GM23248 (cell line): ENCODE measurements at regions not wholly inside any gene's neighbourhood (a gene's known extent, or its start where the extent isn't known, plus 50 kb on each side); places are given as distances from the start of the nearest gene placed in this dataset.

ENCODE experiments used
- DNase-seq: peaks from one replicate; pipeline ENCODE4 v3.0.0-alpha.2; 2015
- H2AFZ ChIP-seq: fragments of 200-600 bp; sonication (generic); 2 replicates; pipeline ENCODE4 v1.6.1; 2016; ENCODE audit warnings: antibody characterized with exemption
- H3F3A ChIP-seq: fragments of 200-600 bp; sonication (generic); 2 replicates; pipeline ENCODE4 v1.6.1; 2016; ENCODE audit warnings: mild to moderate bottlenecking, antibody characterized with exemption, mixed run types; ENCODE audit not compliant: insufficient read depth
- H3K27ac ChIP-seq: fragments of 200-600 bp; sonication (generic); 2 replicates; pipeline ENCODE4 v1.5.1; 2016; ENCODE audit warnings: mild to moderate bottlenecking
- H3K27me3 ChIP-seq: fragments of 200-600 bp; sonication (generic); replicated peaks from 2 replicates; pipeline ENCODE4 v1.6.1; 2016; ENCODE audit warnings: mild to moderate bottlenecking; ENCODE audit not compliant: insufficient read depth
- H3K36me3 ChIP-seq: fragments of 200-600 bp; sonication (generic); 2 replicates; pipeline ENCODE4 v1.6.1; 2016; ENCODE audit warnings: low read depth, mild to moderate bottlenecking
- H3K4me1 ChIP-seq: fragments of 200-600 bp; sonication (generic); 2 replicates; pipeline ENCODE4 v1.6.1; 2016; ENCODE audit warnings: mild to moderate bottlenecking; ENCODE audit not compliant: insufficient read depth
- H3K4me2 ChIP-seq: fragments of 200-600 bp; sonication (generic); one replicate; pipeline ENCODE4 v1.6.1; 2016; ENCODE audit warnings: mild to moderate bottlenecking; ENCODE audit not compliant: unreplicated experiment
- H3K4me3 ChIP-seq: fragments of 200-600 bp; sonication (generic); 2 replicates; pipeline ENCODE4 v1.5.1; 2016; ENCODE audit warnings: mild to moderate bottlenecking
- H3K79me2 ChIP-seq: fragments of 200-600 bp; sonication (generic); 2 replicates; pipeline ENCODE4 v1.6.1; 2016; ENCODE audit warnings: mild to moderate bottlenecking; ENCODE audit not compliant: insufficient read depth
- H3K9ac ChIP-seq: fragments of 200-600 bp; sonication (generic); 2 replicates; pipeline ENCODE4 v1.6.1; 2016; ENCODE audit warnings: mild to moderate bottlenecking
- H3K9me2 ChIP-seq: fragments of 200-600 bp; sonication (generic); 2 replicates; pipeline ENCODE4 v1.6.1; 2016; ENCODE audit warnings: mixed run types, mild to moderate bottlenecking, moderate library complexity; ENCODE audit not compliant: insufficient read depth
- H3K9me3 ChIP-seq: fragments of 200-600 bp; sonication (generic); one replicate; pipeline ENCODE4 v1.6.1; 2017; ENCODE audit warnings: low read depth
- H4K20me1 ChIP-seq: fragments of 200-600 bp; sonication (generic); 2 replicates; pipeline ENCODE4 v1.6.0; 2016; ENCODE audit not compliant: insufficient read depth
- EZH2 ChIP-seq: fragments of 200-600 bp; sonication (generic); IDR thresholded peaks from 2 replicates; pipeline ENCODE4 v1.6.1; 2018; ENCODE audit warnings: antibody characterized with exemption, mild to moderate bottlenecking; ENCODE audit not compliant: insufficient read depth, poor library complexity, severe bottlenecking
- EZH2phosphoT487 ChIP-seq: fragments of 200-600 bp; sonication (generic); IDR thresholded peaks from 2 replicates; pipeline ENCODE4 v1.6.1; 2018; ENCODE audit warnings: antibody characterized with exemption, moderate library complexity, mild to moderate bottlenecking, low read depth; ENCODE audit not compliant: insufficient read depth
- WGBS, 2 experiments: methylation state at CpG; one replicate each; pipeline ENCODE4 v1.1.6; 2015 to 2017; ENCODE audit warnings: low lambda C conversion rate in 2 of 2, low coverage in 1 of 2; ENCODE audit errors: missing lambda C conversion rate in 2 of 2; 5-methylcytosine and 5-hydroxymethylcytosine counted together
- in situ Hi-C: fragments of 300-500 bp; cut with MboI; formaldehyde crosslinking; loops from 2 replicates; pipeline ENCODE4 v1.15.0; 2020

DNA sequence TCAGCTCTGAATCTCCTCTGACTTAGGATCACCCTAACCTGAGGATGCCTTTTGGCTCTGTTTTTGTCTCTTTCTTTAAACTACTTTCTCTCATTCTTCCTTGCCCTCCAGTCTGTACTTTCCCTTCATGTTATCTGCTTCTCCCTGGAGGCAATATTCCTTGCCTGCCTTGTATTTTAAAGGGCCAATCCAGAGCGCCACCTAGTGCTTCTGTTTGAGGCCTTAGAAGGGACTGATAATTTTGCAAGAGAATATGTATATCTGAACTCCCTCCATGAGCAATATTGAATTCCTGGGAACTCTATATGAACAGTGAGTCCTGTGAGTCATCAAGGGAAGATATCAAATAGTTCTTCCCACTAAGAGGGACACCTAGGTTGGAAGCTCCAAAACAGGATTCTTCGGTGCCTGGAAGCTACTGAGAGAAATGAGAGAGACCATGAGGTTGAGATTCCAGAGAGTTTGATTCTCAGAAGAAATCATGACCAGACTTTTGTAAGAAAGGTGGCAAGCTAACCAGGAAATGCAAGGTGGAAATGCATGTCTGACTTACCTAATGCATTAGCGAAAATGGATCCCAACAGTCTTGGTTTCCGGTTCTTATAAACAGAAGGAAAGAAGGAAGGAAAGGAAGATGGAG lies 203.8 kb upstream of the CD96 start:
- H3K9me3 ChIP-seq = no peaks in the 10 kb centered on the region
- no peak overlapping the region for H3K4me2 ChIP-seq
- TF ChIP-seq EZH2phosphoT487 (no peak), EZH2 (no peak)
- WGBS, 2 experiments = 71 to 72% methylated on average over 4 of the region's 4 CpGs
- DNase-seq = peak; percentile 78
- peaks cover 24% of the 10 kb centered on the region for H3K4me1 ChIP-seq
- no peaks in the 10 kb centered on the region for H3K9me2 ChIP-seq
- no peaks in the 10 kb centered on the region for H3K79me2 ChIP-seq
- no peak overlapping the region for H3K4me3 ChIP-seq
- H3K9ac ChIP-seq = no peak overlapping the region
- no peak overlapping the region for H2AFZ ChIP-seq
- H3F3A ChIP-seq = peaks cover 9% of the 10 kb centered on the region; the same call in 1 of the 2 replicates
- H3K27ac ChIP-seq = no peak overlapping the region
- no peaks in the 10 kb centered on the region for H3K36me3 ChIP-seq
- H3K27me3 ChIP-seq = no peaks in the 10 kb centered on the region
- H4K20me1 ChIP-seq = no peaks in the 10 kb centered on the region
- in situ Hi-C loops = no loop called here

DNA sequence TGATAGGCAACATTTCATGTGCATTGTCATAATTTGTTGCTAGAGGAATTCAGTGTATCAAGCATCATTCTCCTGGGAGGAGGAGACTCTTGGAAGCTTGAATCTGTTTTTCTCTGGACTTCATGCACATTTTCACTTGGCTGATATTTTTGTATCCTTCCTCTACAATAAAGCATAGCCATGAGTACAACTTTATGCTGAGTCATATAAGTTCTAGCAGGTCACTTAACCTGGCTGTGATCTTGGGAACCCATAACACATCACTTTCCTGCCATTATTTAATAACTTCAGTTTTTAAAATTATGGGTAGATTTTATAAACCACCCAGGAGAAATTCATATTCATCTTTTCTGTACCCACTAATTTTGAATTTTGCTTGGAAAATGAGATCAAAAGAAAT lies 203.0 kb upstream of the CD96 start:
- no peak for DNase-seq
- no peaks in the 10 kb centered on the region for H4K20me1 ChIP-seq
- H2AFZ ChIP-seq = no peak overlapping the region
- no peaks in the 10 kb centered on the region for H3K36me3 ChIP-seq
- H3K9me2 ChIP-seq = no peaks in the 10 kb centered on the region
- H3K27me3 ChIP-seq = no peaks in the 10 kb centered on the region
- H3K9ac ChIP-seq = no peak overlapping the region
- H3F3A ChIP-seq = peaks cover 9% of the 10 kb centered on the region; the same call in 1 of the 2 replicates
- TF ChIP-seq EZH2 (no peak), EZH2phosphoT487 (no peak)
- no peak overlapping the region for H3K4me2 ChIP-seq
- H3K79me2 ChIP-seq = no peaks in the 10 kb centered on the region
- no peaks in the 10 kb centered on the region for H3K9me3 ChIP-seq
- H3K4me3 ChIP-seq = no peak overlapping the region
- H3K4me1 ChIP-seq = peaks cover 16% of the 10 kb centered on the region
- in situ Hi-C loops = no loop called here
- no peak overlapping the region for H3K27ac ChIP-seq

DNA sequence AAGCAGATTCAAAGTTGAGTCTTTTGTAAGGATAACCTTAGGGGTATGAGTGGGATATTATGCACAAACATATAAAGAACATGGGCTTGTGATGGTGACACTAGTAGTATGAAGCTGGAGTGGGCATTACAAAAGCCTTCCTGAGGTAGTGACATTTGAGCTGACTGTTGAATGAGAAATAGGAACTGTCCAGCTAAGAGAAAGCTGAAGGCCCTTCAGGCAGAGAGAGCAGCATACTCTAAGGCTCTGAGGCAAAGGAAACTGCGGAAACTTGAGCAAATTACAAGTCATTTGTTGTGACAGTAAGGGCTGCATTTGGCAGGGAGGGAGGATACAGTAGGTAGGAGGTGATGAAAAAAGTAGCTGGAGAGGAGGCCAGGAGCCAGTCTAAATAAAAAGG lies 190.7 kb upstream of the CD96 start:
- H3K27ac ChIP-seq = no peak overlapping the region
- peak; percentile 14 for DNase-seq
- H3K9me3 ChIP-seq = no peaks in the 10 kb centered on the region
- no peak overlapping the region for H3K9ac ChIP-seq
- H3K27me3 ChIP-seq = 0 out of 2 replicates have a peak, but pooled peaks cover 10% of the 10 kb centered on the region
- H3K4me2 ChIP-seq = no peak overlapping the region
- H3K36me3 ChIP-seq = no peaks in the 10 kb centered on the region
- H4K20me1 ChIP-seq = no peaks in the 10 kb centered on the region
- 20 to 38% methylated on average over 1 of the region's 1 CpG for WGBS, 2 experiments
- H3K4me1 ChIP-seq = no peaks in the 10 kb centered on the region
- H3K4me3 ChIP-seq = no peak overlapping the region
- no peaks in the 10 kb centered on the region for H3K9me2 ChIP-seq
- no peak for TF ChIP-seq EZH2
- TF ChIP-seq EZH2phosphoT487 = no peak
- no peaks in the 10 kb centered on the region for H3K79me2 ChIP-seq
- in situ Hi-C loops = no loop called here
- no peaks in the 10 kb centered on the region for H3F3A ChIP-seq
- no peak overlapping the region for H2AFZ ChIP-seq

DNA sequence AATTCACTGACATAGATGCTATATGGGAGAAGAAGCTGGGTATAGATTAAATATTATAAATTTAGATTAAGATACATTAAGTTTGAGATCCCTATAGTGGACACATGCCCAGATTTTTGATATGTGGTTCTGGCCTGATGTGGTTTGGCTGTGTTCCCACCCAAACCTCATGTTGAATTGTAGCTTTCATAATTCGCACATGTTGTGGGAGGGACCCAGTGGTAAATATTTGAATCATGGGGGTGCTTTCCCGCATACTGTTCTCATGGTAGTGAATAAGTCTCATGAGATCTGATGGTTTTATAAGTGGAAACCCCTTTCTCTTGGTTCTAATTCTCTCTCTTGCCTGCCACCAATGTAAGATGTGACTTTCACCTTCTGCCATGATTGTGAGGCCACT lies 189.4 kb upstream of the CD96 start:
- H3K4me3 ChIP-seq = no peak overlapping the region
- H3K79me2 ChIP-seq = no peaks in the 10 kb centered on the region
- no peaks in the 10 kb centered on the region for H3K36me3 ChIP-seq
- H3K4me1 ChIP-seq = no peaks in the 10 kb centered on the region
- H2AFZ ChIP-seq = no peak overlapping the region
- no peak for DNase-seq
- H3F3A ChIP-seq = no peaks in the 10 kb centered on the region
- no peaks in the 10 kb centered on the region for H4K20me1 ChIP-seq
- TF ChIP-seq EZH2 (no peak), EZH2phosphoT487 (no peak)
- no peaks in the 10 kb centered on the region for H3K9me3 ChIP-seq
- no peaks in the 10 kb centered on the region for H3K9me2 ChIP-seq
- 6 to 10% methylated on average over 2 of the region's 2 CpGs for WGBS, 2 experiments
- no peak overlapping the region for H3K27ac ChIP-seq
- H3K4me2 ChIP-seq = no peak overlapping the region
- H3K27me3 ChIP-seq = 0 out of 2 replicates have a peak, but pooled peaks cover 5% of the 10 kb centered on the region
- in situ Hi-C loops = no loop called here
- H3K9ac ChIP-seq = no peak overlapping the region
